Testis (tissue), 2 donors: ENCODE measurements at regions not wholly inside any gene's neighbourhood (a gene's known extent, or its start where the extent isn't known, plus 50 kb on each side); places are given as distances from the start of the nearest gene placed in this dataset.

Experiments
- POLR2A ChIP-seq: fragments of 450-650 bp; IDR thresholded peaks from one replicate; pipeline ENCODE4 v1.6.1; 2017; ENCODE audit warnings: antibody characterized with exemption, mild to moderate bottlenecking, moderate library complexity
- TF ChIP-seq, protein P1 (sequence below), 3 experiments: fragments of 450-650 bp in 2 of 3; fragments of 200-600 bp in 1 of 3; sonication (generic) in 1 of 3; IDR thresholded peaks; one replicate each; pipeline ENCODE4 v1.5.1; 2016 to 2019; ENCODE audit warnings: antibody characterized with exemption in 3 of 3, mild to moderate bottlenecking in 2 of 3, moderate library complexity in 1 of 3

DNA sequence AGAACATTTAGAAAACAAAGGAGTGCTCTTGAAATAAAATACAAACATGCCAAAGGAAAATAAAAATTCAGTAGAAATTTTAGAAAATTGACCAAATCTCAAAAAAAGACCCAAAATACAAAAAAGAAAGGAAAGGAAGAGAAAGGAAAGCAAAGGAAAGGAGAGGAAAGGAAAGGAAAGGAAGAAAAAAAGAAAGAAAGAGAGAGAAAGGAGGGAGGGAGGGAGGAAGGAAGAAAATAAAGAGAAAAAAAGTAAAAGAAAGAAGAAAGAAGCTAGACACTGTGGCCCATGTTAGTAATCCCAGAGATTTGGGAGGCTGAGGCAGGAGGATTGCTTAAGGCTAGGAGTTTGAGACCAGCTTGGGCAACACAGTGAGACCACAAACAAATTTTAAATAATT, 500.1 kb upstream of the VRK2 start:
- TF ChIP-seq POLR2A = no peak
- TF ChIP-seq, protein P1, sequence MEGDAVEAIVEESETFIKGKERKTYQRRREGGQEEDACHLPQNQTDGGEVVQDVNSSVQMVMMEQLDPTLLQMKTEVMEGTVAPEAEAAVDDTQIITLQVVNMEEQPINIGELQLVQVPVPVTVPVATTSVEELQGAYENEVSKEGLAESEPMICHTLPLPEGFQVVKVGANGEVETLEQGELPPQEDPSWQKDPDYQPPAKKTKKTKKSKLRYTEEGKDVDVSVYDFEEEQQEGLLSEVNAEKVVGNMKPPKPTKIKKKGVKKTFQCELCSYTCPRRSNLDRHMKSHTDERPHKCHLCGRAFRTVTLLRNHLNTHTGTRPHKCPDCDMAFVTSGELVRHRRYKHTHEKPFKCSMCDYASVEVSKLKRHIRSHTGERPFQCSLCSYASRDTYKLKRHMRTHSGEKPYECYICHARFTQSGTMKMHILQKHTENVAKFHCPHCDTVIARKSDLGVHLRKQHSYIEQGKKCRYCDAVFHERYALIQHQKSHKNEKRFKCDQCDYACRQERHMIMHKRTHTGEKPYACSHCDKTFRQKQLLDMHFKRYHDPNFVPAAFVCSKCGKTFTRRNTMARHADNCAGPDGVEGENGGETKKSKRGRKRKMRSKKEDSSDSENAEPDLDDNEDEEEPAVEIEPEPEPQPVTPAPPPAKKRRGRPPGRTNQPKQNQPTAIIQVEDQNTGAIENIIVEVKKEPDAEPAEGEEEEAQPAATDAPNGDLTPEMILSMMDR (IDR thresholded peaks at IDR 0.05) = no peak
